ENCODE measurements at regions not wholly inside any gene's neighbourhood (a gene's known extent, or its start where the extent isn't known, plus 50 kb on each side); places are given as distances from the start of the nearest gene placed in this dataset.
A peak's percentile ranks its signal among the peaks of the same experiment; 100 is the strongest.

- Histone ChIP-seq H3K9ac (ENCODE audit: low read length) (no peak overlapping the region), H3K4me1 (ENCODE audit: control insufficient read depth, insufficient read depth, low read length) (peaks cover 9% of the 10 kb centered on the region), H3K36me3 (ENCODE audit: control insufficient read depth, insufficient read depth, low read length, severe bottlenecking) (no peaks in the 10 kb centered on the region), H3K4me3 (ENCODE audit: low read length) (no peak overlapping the region), H3K9me3 (ENCODE audit: control insufficient read depth, low read length) (no peaks in the 10 kb centered on the region), H3K27me3 (replicated peaks; ENCODE audit: control insufficient read depth, insufficient read depth, low read length) (peaks cover 15% of the 10 kb centered on the region)
- DNase-seq (ENCODE audit: low read depth), result no peak
These were observed 132.7 kb upstream of the EEA1 start for GRCh38 chr12:93061473-93062419.

DNA sequence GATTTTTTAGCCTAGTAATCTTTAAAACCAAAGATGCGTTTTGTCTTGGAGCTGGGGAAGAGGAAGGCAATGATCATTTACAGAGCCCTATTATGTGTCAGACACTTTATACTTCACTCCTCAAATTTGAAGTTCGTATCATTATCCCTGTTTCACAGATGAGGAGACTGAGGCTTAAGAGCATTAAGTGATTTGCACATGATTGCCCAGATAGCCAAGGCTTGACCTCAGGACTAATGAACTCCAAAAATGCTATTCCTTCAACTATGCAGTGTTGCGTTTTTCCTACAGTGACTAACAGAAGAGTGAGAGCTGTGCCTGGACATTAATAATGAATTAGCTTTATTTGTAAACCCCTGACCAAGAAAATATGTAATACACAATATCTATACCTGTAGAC, 136.8 kb upstream of the EEA1 start:
- Histone ChIP-seq H3K27me3 (replicated peaks; ENCODE audit: control insufficient read depth, insufficient read depth, low read length) (peaks cover 15% of the 10 kb centered on the region), H3K9ac (ENCODE audit: low read length) (no peak overlapping the region), H3K4me3 (ENCODE audit: low read length) (no peak overlapping the region), H3K4me1 (ENCODE audit: control insufficient read depth, insufficient read depth, low read length) (peaks cover 7% of the 10 kb centered on the region), H3K36me3 (ENCODE audit: control insufficient read depth, insufficient read depth, low read length, severe bottlenecking) (no peaks in the 10 kb centered on the region), H3K9me3 (ENCODE audit: control insufficient read depth, low read length) (no peaks in the 10 kb centered on the region)
- DNase-seq (ENCODE audit: low read depth), result no peak

DNA sequence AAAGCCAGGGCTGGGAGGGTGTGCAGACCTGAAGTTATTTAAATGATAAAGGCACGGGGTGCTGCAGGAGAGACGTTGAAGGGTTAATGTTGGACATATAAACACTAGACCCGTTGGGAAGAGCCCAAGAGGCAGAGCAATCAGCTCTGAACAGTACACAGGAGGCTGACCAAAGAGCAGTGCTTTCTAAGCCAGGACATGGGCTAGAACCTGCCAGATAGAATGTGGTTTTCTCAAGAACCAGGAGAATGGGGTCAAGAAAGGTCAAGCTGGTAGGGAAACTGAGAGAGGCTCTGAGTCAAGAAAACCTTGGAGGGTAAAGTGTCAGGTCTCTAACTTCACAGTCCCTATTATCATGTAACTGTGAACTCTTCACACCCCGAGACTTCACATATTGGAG, 143.2 kb upstream of the EEA1 start:
- H3K9me3 ChIP-seq (ENCODE audit: control insufficient read depth, low read length), result no peaks in the 10 kb centered on the region
- no peak for DNase-seq (ENCODE audit: low read depth)
- H3K9ac ChIP-seq (ENCODE audit: low read length), result no peak overlapping the region
- H3K36me3 ChIP-seq (ENCODE audit: control insufficient read depth, insufficient read depth, low read length, severe bottlenecking), result no peaks in the 10 kb centered on the region
- H3K4me1 ChIP-seq (ENCODE audit: control insufficient read depth, insufficient read depth, low read length), result peaks cover 3% of the 10 kb centered on the region
- no peak overlapping the region for H3K4me3 ChIP-seq (ENCODE audit: low read length)
- no peaks in the 10 kb centered on the region for H3K27me3 ChIP-seq (replicated peaks; ENCODE audit: control insufficient read depth, insufficient read depth, low read length)

GRCh38 chr12:93073324-93073723, 144.2 kb upstream of the EEA1 start:
- H3K9me3 ChIP-seq (ENCODE audit: control insufficient read depth, low read length), result no peaks in the 10 kb centered on the region

GRCh38 chr12:93078059-93078458, 149.0 kb upstream of the EEA1 start:
- Histone ChIP-seq H3K36me3 (ENCODE audit: control insufficient read depth, insufficient read depth, low read length, severe bottlenecking) (no peaks in the 10 kb centered on the region), H3K27me3 (replicated peaks; ENCODE audit: control insufficient read depth, insufficient read depth, low read length) (no peaks in the 10 kb centered on the region), H3K9me3 (ENCODE audit: control insufficient read depth, low read length) (no peaks in the 10 kb centered on the region), H3K4me1 (ENCODE audit: control insufficient read depth, insufficient read depth, low read length) (no peaks in the 10 kb centered on the region), H3K4me3 (ENCODE audit: low read length) (no peak overlapping the region), H3K9ac (ENCODE audit: low read length) (no peak overlapping the region)
- DNase-seq (ENCODE audit: low read depth), result no peak

More at GRCh38 chr12:93073324-93073723, 144.2 kb upstream of the EEA1 start:
- H3K4me3 ChIP-seq (ENCODE audit: low read length), result no peak overlapping the region
- no peaks in the 10 kb centered on the region for H3K36me3 ChIP-seq (ENCODE audit: control insufficient read depth, insufficient read depth, low read length, severe bottlenecking)
- H3K4me1 ChIP-seq (ENCODE audit: control insufficient read depth, insufficient read depth, low read length), result no peaks in the 10 kb centered on the region
- no peak for DNase-seq (ENCODE audit: low read depth)
- H3K27me3 ChIP-seq (replicated peaks; ENCODE audit: control insufficient read depth, insufficient read depth, low read length), result no peaks in the 10 kb centered on the region
- no peak overlapping the region for H3K9ac ChIP-seq (ENCODE audit: low read length)

- Histone ChIP-seq H3K9me3 (ENCODE audit: control insufficient read depth, low read length) (no peaks in the 10 kb centered on the region), H3K4me1 (ENCODE audit: control insufficient read depth, insufficient read depth, low read length) (no peaks in the 10 kb centered on the region), H3K27me3 (replicated peaks; ENCODE audit: control insufficient read depth, insufficient read depth, low read length) (no peaks in the 10 kb centered on the region), H3K36me3 (ENCODE audit: control insufficient read depth, insufficient read depth, low read length, severe bottlenecking) (no peaks in the 10 kb centered on the region), H3K4me3 (ENCODE audit: low read length) (no peak overlapping the region), H3K9ac (ENCODE audit: low read length) (no peak overlapping the region)
- no peak for DNase-seq (ENCODE audit: low read depth)
These were observed 149.5 kb upstream of the EEA1 start for GRCh38 chr12:93078577-93078976.

GRCh38 chr12:93079271-93079670, 150.2 kb upstream of the EEA1 start:
- H3K36me3 ChIP-seq (ENCODE audit: control insufficient read depth, insufficient read depth, low read length, severe bottlenecking), result no peaks in the 10 kb centered on the region
- no peak overlapping the region for H3K9ac ChIP-seq (ENCODE audit: low read length)
- no peaks in the 10 kb centered on the region for H3K4me1 ChIP-seq (ENCODE audit: control insufficient read depth, insufficient read depth, low read length)
- H3K27me3 ChIP-seq (replicated peaks; ENCODE audit: control insufficient read depth, insufficient read depth, low read length), result no peaks in the 10 kb centered on the region
- H3K9me3 ChIP-seq (ENCODE audit: control insufficient read depth, low read length), result no peaks in the 10 kb centered on the region
- H3K4me3 ChIP-seq (ENCODE audit: low read length), result no peak overlapping the region
- DNase-seq (ENCODE audit: low read depth), result no peak

GRCh38 chr12:93079976-93080375, 150.9 kb upstream of the EEA1 start:
- no peaks in the 10 kb centered on the region for H3K4me1 ChIP-seq (ENCODE audit: control insufficient read depth, insufficient read depth, low read length)
- no peak overlapping the region for H3K9ac ChIP-seq (ENCODE audit: low read length)
- DNase-seq (ENCODE audit: low read depth), result no peak
- no peaks in the 10 kb centered on the region for H3K9me3 ChIP-seq (ENCODE audit: control insufficient read depth, low read length)
- no peak overlapping the region for H3K4me3 ChIP-seq (ENCODE audit: low read length)
- no peaks in the 10 kb centered on the region for H3K27me3 ChIP-seq (replicated peaks; ENCODE audit: control insufficient read depth, insufficient read depth, low read length)
- no peaks in the 10 kb centered on the region for H3K36me3 ChIP-seq (ENCODE audit: control insufficient read depth, insufficient read depth, low read length, severe bottlenecking)

GRCh38 chr12:93080452-93080851, 151.4 kb upstream of the EEA1 start:
- DNase-seq (ENCODE audit: low read depth), result no peak
- Histone ChIP-seq H3K36me3 (ENCODE audit: control insufficient read depth, insufficient read depth, low read length, severe bottlenecking) (no peaks in the 10 kb centered on the region), H3K9me3 (ENCODE audit: control insufficient read depth, low read length) (no peaks in the 10 kb centered on the region), H3K4me1 (ENCODE audit: control insufficient read depth, insufficient read depth, low read length) (no peaks in the 10 kb centered on the region), H3K9ac (ENCODE audit: low read length) (no peak overlapping the region), H3K27me3 (replicated peaks; ENCODE audit: control insufficient read depth, insufficient read depth, low read length) (no peaks in the 10 kb centered on the region), H3K4me3 (ENCODE audit: low read length) (no peak overlapping the region)

DNA sequence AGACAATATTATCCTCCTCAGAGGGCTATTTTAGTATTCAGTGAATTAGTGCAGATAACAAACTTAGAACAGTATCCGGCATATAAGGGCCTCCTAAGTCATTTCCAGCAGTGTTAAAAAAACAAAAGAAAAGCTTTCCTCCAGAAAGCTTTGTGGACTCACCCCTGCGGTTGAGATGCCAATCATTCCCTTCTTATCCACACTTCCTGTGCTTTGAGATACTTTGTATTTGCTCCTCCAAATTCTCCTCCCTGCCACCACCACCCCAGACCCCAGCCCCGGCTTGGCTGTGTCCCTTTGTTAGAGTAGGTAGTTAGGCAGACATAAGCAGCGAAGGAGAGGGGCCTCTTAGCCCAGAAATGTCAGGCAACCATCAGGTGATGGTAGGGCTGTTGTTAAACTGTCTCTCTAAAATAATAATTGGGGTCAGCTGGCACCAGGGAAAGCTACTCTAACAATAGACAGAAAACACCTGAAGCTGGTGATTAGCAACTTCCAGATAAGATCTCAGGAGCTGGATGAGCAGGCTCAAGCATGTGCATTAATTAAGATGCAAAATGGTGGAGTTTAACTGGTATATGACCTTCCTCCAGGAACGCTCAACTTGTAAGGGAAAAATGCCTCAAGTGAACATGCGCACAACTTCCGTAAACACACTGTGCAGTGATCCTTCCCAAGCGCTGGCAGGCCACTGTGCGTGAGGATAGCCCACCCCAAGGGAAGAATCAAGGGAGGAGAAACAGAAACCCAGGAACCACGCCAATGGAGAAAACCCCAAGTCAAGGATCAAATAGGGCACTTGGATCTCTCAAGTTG, 152.1 kb upstream of the EEA1 start:
- H3K36me3 ChIP-seq (ENCODE audit: control insufficient read depth, insufficient read depth, low read length, severe bottlenecking), result no peaks in the 10 kb centered on the region
- H3K4me1 ChIP-seq (ENCODE audit: control insufficient read depth, insufficient read depth, low read length), result no peaks in the 10 kb centered on the region
- H3K27me3 ChIP-seq (replicated peaks; ENCODE audit: control insufficient read depth, insufficient read depth, low read length), result no peaks in the 10 kb centered on the region
- peak; percentile 63 for DNase-seq (ENCODE audit: low read depth)
- peaks cover 2% of the 10 kb centered on the region for H3K9me3 ChIP-seq (ENCODE audit: control insufficient read depth, low read length)
- H3K9ac ChIP-seq (ENCODE audit: low read length), result no peak overlapping the region
- H3K4me3 ChIP-seq (ENCODE audit: low read length), result no peak overlapping the region

- no peak overlapping the region for H3K9ac ChIP-seq (ENCODE audit: low read length)
- DNase-seq (ENCODE audit: low read depth), result no peak
- H3K9me3 ChIP-seq (ENCODE audit: control insufficient read depth, low read length), result peaks cover 6% of the 10 kb centered on the region
- no peaks in the 10 kb centered on the region for H3K4me1 ChIP-seq (ENCODE audit: control insufficient read depth, insufficient read depth, low read length)
- H3K4me3 ChIP-seq (ENCODE audit: low read length), result no peak overlapping the region
- no peaks in the 10 kb centered on the region for H3K27me3 ChIP-seq (replicated peaks; ENCODE audit: control insufficient read depth, insufficient read depth, low read length)
- no peaks in the 10 kb centered on the region for H3K36me3 ChIP-seq (ENCODE audit: control insufficient read depth, insufficient read depth, low read length, severe bottlenecking)
These were observed 152.7 kb upstream of the EEA1 start for GRCh38 chr12:93081810-93082165.
